Astrocyte (in vitro differentiated cells and primary cell): ENCODE measurements at regions not wholly inside any gene's neighbourhood (a gene's known extent, or its start where the extent isn't known, plus 50 kb on each side); places are given as distances from the start of the nearest gene placed in this dataset.

Experiments
- DNase-seq: peaks from one replicate; pipeline ENCODE4 v3.0.0-alpha.2; 2010; ENCODE audit warnings: low read depth
- FAIRE-seq: peaks from 2 replicates; lab custom pipeline; 2011; peaks lifted over from hg19 to GRCh38; lab: Jason Lieb, UNC
- H2AFZ ChIP-seq: 2 replicates; pipeline ENCODE4 v1.6.0; 2012; ENCODE audit warnings: low read depth, low read length, inconsistent platforms
- H3K27ac ChIP-seq: 2 replicates; pipeline ENCODE4 v1.5.1; 2011; ENCODE audit warnings: low read depth, low read length, inconsistent platforms
- H3K27me3 ChIP-seq: 2 replicates; pipeline ENCODE4 v1.6.0; 2011; ENCODE audit warnings: low read length, inconsistent platforms; ENCODE audit not compliant: insufficient read depth
- H3K36me3 ChIP-seq: 2 replicates; pipeline ENCODE4 v1.5.1; 2011; ENCODE audit warnings: low read length, inconsistent platforms; ENCODE audit not compliant: insufficient read depth
- H3K4me1 ChIP-seq: 2 replicates; pipeline ENCODE4 v1.5.1; 2011; ENCODE audit warnings: low read length, inconsistent platforms; ENCODE audit not compliant: insufficient read depth
- H3K4me2 ChIP-seq: 2 replicates; pipeline ENCODE4 v1.6.0; 2012; ENCODE audit warnings: low read length, inconsistent platforms
- H3K4me3 ChIP-seq: 2 replicates; pipeline ENCODE4 v1.5.1; 2011; ENCODE audit warnings: low read depth, mild to moderate bottlenecking, low read length, inconsistent platforms; ENCODE audit not compliant: insufficient read depth
- H3K79me2 ChIP-seq: 2 replicates; pipeline ENCODE4 v1.6.0; 2012; ENCODE audit warnings: mild to moderate bottlenecking, low read length, inconsistent platforms; ENCODE audit not compliant: insufficient read depth
- H3K9ac ChIP-seq: 2 replicates; pipeline ENCODE4 v1.6.0; 2012; ENCODE audit warnings: mild to moderate bottlenecking, low read length, inconsistent platforms
- H3K9me3 ChIP-seq: 2 replicates; pipeline ENCODE4 v1.5.1; 2012; ENCODE audit warnings: low read depth, mild to moderate bottlenecking, low read length, inconsistent platforms; ENCODE audit not compliant: insufficient read depth
- H4K20me1 ChIP-seq: 2 replicates; pipeline ENCODE4 v1.6.0; 2012; ENCODE audit warnings: low read length, inconsistent platforms; ENCODE audit not compliant: insufficient read depth
- H3K27ac Mint-ChIP-seq: one replicate; pipeline ENCODE4 v1.8.0; 2021; ENCODE audit warnings: mild to moderate bottlenecking, mixed read lengths; ENCODE audit not compliant: unreplicated experiment
- H3K27me3 Mint-ChIP-seq: one replicate; pipeline ENCODE4 v1.8.0; 2021; ENCODE audit warnings: low read depth, mixed read lengths; ENCODE audit not compliant: unreplicated experiment
- H3K36me3 Mint-ChIP-seq: one replicate; pipeline ENCODE4 v1.8.0; 2021; ENCODE audit warnings: low read depth, mixed read lengths; ENCODE audit not compliant: unreplicated experiment
- H3K4me1 Mint-ChIP-seq: one replicate; pipeline ENCODE4 v1.8.0; 2021; ENCODE audit warnings: low read depth, mixed read lengths; ENCODE audit not compliant: unreplicated experiment
- H3K4me3 Mint-ChIP-seq: one replicate; pipeline ENCODE4 v1.8.0; 2021; ENCODE audit warnings: mild to moderate bottlenecking, moderate library complexity, mixed read lengths; ENCODE audit not compliant: unreplicated experiment
- H3K9me3 Mint-ChIP-seq: one replicate; pipeline ENCODE4 v1.8.0; 2021; ENCODE audit warnings: mild to moderate bottlenecking, mixed read lengths; ENCODE audit not compliant: unreplicated experiment
- EZH2 ChIP-seq: IDR thresholded peaks from 2 replicates; pipeline ENCODE4 v1.6.1; 2012; ENCODE audit warnings: mild to moderate bottlenecking, low read length, inconsistent platforms; ENCODE audit not compliant: insufficient read depth
- TF ChIP-seq, protein P1 (sequence below): IDR thresholded peaks from 2 replicates; pipeline ENCODE4 v1.5.1; 2011; ENCODE audit warnings: low read depth, mild to moderate bottlenecking, inconsistent platforms, low read length, moderate library complexity; ENCODE audit not compliant: insufficient read depth

DNA sequence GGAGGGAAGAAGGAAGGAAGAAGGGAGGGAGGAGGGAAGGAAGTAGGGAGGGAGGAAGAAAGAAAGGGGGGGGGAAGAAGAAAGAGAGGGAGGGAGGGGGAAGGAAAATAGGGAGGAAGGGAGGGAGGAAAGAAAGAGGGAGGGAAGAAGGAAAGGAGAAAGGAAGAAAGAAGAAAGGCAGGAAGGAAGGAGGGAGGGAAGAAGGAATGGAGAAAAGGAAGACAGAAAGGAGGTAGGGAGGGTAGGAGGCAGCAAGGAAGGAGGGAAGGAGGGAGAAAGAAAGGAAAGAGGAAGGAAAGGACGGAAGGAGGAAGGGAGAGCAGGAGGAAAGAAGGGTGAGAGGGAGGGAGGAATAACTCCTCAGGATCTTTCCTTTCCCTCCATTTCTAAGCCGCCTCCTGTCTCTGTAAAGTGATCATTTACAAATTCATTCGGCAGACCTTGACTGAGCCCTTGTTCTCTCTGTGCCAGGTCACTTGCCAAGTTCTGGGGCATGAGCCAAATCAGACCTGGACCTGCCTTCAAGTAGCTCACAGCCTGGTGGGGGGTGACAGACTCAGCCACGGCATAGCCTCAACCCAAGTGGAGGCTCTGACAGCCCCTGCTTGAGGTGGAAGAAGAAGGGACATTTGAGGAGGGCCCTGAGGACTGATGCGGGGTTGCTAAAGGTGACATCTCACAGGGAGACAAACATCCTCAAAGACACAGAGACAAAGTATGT, 69.0 kb upstream of the HRH2 start:
- Histone ChIP-seq H3K9me3 (no peaks in the 10 kb centered on the region), H3K9ac (no peak overlapping the region), H3K4me3 (no peak overlapping the region), H3K4me1 (peaks cover 18% of the 10 kb centered on the region), H3K79me2 (no peaks in the 10 kb centered on the region), H3K27me3 (no peaks in the 10 kb centered on the region), H3K4me2 (no peak overlapping the region), H4K20me1 (no peaks in the 10 kb centered on the region), H2AFZ (no peak overlapping the region), H3K27ac (no peak overlapping the region), H3K36me3 (no peaks in the 10 kb centered on the region)
- Mint-ChIP-seq H3K9me3 (peaks cover 8% of the 10 kb centered on the region), H3K27ac (no peak overlapping the region), H3K36me3 (no peaks in the 10 kb centered on the region), H3K4me1 (peaks cover 20% of the 10 kb centered on the region), H3K4me3 (no peak overlapping the region), H3K27me3 (peaks cover 2% of the 10 kb centered on the region)
- FAIRE-seq (no peak), DNase-seq (no peak)
- TF ChIP-seq EZH2: no peak
- TF ChIP-seq, protein P1, sequence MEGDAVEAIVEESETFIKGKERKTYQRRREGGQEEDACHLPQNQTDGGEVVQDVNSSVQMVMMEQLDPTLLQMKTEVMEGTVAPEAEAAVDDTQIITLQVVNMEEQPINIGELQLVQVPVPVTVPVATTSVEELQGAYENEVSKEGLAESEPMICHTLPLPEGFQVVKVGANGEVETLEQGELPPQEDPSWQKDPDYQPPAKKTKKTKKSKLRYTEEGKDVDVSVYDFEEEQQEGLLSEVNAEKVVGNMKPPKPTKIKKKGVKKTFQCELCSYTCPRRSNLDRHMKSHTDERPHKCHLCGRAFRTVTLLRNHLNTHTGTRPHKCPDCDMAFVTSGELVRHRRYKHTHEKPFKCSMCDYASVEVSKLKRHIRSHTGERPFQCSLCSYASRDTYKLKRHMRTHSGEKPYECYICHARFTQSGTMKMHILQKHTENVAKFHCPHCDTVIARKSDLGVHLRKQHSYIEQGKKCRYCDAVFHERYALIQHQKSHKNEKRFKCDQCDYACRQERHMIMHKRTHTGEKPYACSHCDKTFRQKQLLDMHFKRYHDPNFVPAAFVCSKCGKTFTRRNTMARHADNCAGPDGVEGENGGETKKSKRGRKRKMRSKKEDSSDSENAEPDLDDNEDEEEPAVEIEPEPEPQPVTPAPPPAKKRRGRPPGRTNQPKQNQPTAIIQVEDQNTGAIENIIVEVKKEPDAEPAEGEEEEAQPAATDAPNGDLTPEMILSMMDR: no peak

DNA sequence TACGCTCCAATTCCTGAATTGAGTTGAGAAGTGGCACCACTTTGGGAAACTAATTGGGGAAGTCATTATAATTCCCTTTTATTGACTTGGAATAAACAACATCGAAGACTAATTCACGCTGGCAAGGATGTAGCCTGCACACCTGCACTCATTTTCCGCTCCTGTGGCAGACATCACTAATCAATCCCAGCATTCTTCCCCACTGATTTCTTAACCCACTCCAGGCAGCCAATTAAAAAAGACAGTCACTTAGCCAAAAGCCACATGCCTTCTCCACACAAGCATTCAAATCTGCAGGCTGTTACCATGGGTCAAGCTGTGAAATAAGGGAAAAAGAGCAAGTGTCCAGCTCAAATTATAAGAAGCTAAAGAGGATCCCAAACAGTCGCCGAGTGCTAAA, 68.2 kb upstream of the HRH2 start:
- Mint-ChIP-seq H3K36me3 (no peaks in the 10 kb centered on the region), H3K27me3 (peaks cover 4% of the 10 kb centered on the region), H3K4me1 (peaks cover 20% of the 10 kb centered on the region), H3K9me3 (peaks cover 10% of the 10 kb centered on the region), H3K27ac (peak overlapping the region; percentile 92), H3K4me3 (no peak overlapping the region)
- no peaks in the 10 kb centered on the region for H3K79me2 ChIP-seq
- peak overlapping the region; percentile 66 for H3K4me2 ChIP-seq
- FAIRE-seq (no peak), DNase-seq (peak; percentile 8)
- peak overlapping the region; percentile 57 for H3K27ac ChIP-seq
- H3K4me3 ChIP-seq: no peak overlapping the region
- no peaks in the 10 kb centered on the region for H3K9me3 ChIP-seq
- H3K9ac ChIP-seq: peak overlapping the region; percentile 24
- H2AFZ ChIP-seq: no peak overlapping the region
- no peaks in the 10 kb centered on the region for H3K27me3 ChIP-seq
- peaks cover 18% of the 10 kb centered on the region for H3K4me1 ChIP-seq
- TF ChIP-seq, protein P1: no peak
- no peak for TF ChIP-seq EZH2
- no peaks in the 10 kb centered on the region for H4K20me1 ChIP-seq
- H3K36me3 ChIP-seq: no peaks in the 10 kb centered on the region

DNA sequence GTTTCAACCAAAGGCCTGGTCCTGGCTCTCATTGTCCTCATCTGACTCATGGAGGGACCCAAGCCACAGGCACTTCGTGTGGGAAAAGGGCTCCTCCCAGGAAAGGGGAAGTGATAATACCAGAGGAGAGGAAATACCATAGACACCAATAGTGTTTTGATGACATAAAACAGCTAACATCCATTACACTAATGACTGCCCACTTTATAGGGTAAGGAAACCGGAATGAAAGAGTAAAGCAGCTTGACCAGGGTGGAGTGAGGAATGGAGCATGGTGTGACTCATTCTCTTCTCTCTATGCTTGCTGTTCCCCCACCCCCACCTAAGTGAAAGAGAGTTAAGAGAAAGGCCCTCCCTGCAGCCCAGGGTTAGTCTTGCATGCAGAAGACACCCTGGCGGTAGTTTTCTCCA, 67.4 kb upstream of the HRH2 start:
- H3K27ac Mint-ChIP-seq: peak overlapping the region; percentile 92
- peaks cover 10% of the 10 kb centered on the region for H3K9me3 Mint-ChIP-seq
- Histone ChIP-seq H3K27ac (peak overlapping the region; percentile 57), H4K20me1 (no peaks in the 10 kb centered on the region), H3K27me3 (no peaks in the 10 kb centered on the region), H2AFZ (peak overlapping the region; percentile 27), H3K4me1 (peaks cover 18% of the 10 kb centered on the region), H3K9me3 (no peaks in the 10 kb centered on the region), H3K9ac (no peak overlapping the region), H3K4me2 (peak overlapping the region; percentile 66), H3K79me2 (no peaks in the 10 kb centered on the region), H3K36me3 (no peaks in the 10 kb centered on the region), H3K4me3 (no peak overlapping the region)
- H3K36me3 Mint-ChIP-seq: no peaks in the 10 kb centered on the region
- no peak for TF ChIP-seq EZH2
- TF ChIP-seq, protein P1: no peak
- DNase-seq (peak; percentile 94), FAIRE-seq (no peak)
- H3K4me3 Mint-ChIP-seq: no peak overlapping the region
- H3K27me3 Mint-ChIP-seq: peaks cover 4% of the 10 kb centered on the region
- H3K4me1 Mint-ChIP-seq: peaks cover 20% of the 10 kb centered on the region
